Transverse colon (tissue), 3 donors: ENCODE measurements at regions not wholly inside any gene's neighbourhood (a gene's known extent, or its start where the extent isn't known, plus 50 kb on each side); places are given as distances from the start of the nearest gene placed in this dataset.

Experiments used
- POLR2A ChIP-seq: fragments of 450-650 bp; IDR thresholded peaks from one replicate; pipeline ENCODE4 v1.6.1; 2016; ENCODE audit warnings: antibody characterized with exemption, mild to moderate bottlenecking, moderate library complexity
- TF ChIP-seq, protein P1 (sequence below), 5 experiments: fragments of 200-600 bp in 3 of 5; fragments of 450-650 bp in 2 of 5; sonication (generic) in 3 of 5; IDR thresholded peaks; 1 replicate in 2 of 5; 2 replicates in 3 of 5; pipeline ENCODE4 v1.5.1; 2016 to 2017; ENCODE audit warnings: antibody characterized with exemption in 5 of 5, inconsistent platforms in 3 of 5, mild to moderate bottlenecking in 2 of 5, moderate library complexity in 1 of 5

GRCh38 chr10:124162774-124163354, 69.5 kb upstream of the CHST15 start:
- TF ChIP-seq, protein P1, sequence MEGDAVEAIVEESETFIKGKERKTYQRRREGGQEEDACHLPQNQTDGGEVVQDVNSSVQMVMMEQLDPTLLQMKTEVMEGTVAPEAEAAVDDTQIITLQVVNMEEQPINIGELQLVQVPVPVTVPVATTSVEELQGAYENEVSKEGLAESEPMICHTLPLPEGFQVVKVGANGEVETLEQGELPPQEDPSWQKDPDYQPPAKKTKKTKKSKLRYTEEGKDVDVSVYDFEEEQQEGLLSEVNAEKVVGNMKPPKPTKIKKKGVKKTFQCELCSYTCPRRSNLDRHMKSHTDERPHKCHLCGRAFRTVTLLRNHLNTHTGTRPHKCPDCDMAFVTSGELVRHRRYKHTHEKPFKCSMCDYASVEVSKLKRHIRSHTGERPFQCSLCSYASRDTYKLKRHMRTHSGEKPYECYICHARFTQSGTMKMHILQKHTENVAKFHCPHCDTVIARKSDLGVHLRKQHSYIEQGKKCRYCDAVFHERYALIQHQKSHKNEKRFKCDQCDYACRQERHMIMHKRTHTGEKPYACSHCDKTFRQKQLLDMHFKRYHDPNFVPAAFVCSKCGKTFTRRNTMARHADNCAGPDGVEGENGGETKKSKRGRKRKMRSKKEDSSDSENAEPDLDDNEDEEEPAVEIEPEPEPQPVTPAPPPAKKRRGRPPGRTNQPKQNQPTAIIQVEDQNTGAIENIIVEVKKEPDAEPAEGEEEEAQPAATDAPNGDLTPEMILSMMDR (IDR thresholded peaks at IDR 0.05): no peak
- TF ChIP-seq POLR2A: no peak
